PC-3 (cell line): ENCODE measurements at regions not wholly inside any gene's neighbourhood (a gene's known extent, or its start where the extent isn't known, plus 50 kb on each side); places are given as distances from the start of the nearest gene placed in this dataset.

Experiments
- CTCF ChIP-seq: fragments of 300-600 bp; sonication (generic); conservative IDR thresholded peaks from 2 replicates; pipeline ENCODE4 v1.5.1; 2017; ENCODE audit warnings: antibody characterized with exemption, low read depth, mild to moderate bottlenecking, low read length
- EZH2 ChIP-seq: fragments of 300-600 bp; sonication (generic); IDR thresholded peaks from one replicate; pipeline ENCODE4 v1.6.1; 2017; ENCODE audit warnings: antibody characterized with exemption, mild to moderate bottlenecking, low read length; ENCODE audit not compliant: unreplicated experiment
- EZH2phosphoT487 ChIP-seq: fragments of 300-600 bp; sonication (generic); IDR thresholded peaks from 2 replicates; pipeline ENCODE4 v1.6.1; 2018; ENCODE audit warnings: mild to moderate bottlenecking, antibody characterized with exemption, low read length, borderline replicate concordance

DNA sequence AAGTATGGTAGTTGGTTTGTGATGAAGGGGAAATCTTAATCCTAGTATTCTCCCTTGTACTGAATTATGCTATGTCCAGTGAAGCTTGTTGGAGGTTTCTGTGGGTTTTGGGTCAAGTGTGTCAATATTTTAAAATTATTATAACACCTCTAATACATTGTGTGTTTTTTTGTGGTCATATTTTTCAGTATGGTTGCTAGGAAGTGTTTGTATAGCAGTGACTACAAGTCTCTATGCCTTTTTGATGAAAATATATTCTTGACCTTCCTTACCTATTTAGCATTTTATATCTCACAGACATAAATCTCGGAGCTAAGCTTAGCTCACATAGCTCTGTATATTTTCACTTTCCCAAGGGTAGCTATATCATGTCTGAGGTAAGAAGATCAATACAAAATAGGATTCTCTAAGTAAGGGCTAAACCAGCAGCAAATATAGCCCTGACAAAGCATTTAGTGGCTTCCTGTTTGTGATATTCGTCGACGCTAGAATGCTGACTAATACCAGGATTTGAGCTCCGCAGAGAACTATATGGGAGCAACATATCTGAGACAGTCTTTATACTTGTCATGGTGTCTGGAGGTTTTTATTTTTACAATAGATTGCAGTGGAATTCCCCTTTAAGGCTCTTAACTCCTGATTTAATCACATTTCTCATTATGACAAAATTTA lies 82.3 kb downstream of the MACIR start:
- no peak for TF ChIP-seq EZH2
- TF ChIP-seq CTCF = no peak
- TF ChIP-seq EZH2phosphoT487 = no peak
